Breast epithelium (tissue), 3 donors: ENCODE measurements at regions not wholly inside any gene's neighbourhood (a gene's known extent, or its start where the extent isn't known, plus 50 kb on each side); places are given as distances from the start of the nearest gene placed in this dataset.

Source experiments
- POLR2A ChIP-seq: fragments of 450-650 bp; IDR thresholded peaks from one replicate; pipeline ENCODE4 v1.6.1; 2016; ENCODE audit warnings: antibody characterized with exemption, mild to moderate bottlenecking, moderate library complexity
- TF ChIP-seq, protein P1 (sequence below), 3 donors: fragments of 450-650 bp; IDR thresholded peaks; one replicate each; pipeline ENCODE4 v1.5.1; 2016 to 2017; ENCODE audit warnings: antibody characterized with exemption in 3 of 3, mild to moderate bottlenecking in 3 of 3, moderate library complexity in 3 of 3

- TF ChIP-seq, protein P1, sequence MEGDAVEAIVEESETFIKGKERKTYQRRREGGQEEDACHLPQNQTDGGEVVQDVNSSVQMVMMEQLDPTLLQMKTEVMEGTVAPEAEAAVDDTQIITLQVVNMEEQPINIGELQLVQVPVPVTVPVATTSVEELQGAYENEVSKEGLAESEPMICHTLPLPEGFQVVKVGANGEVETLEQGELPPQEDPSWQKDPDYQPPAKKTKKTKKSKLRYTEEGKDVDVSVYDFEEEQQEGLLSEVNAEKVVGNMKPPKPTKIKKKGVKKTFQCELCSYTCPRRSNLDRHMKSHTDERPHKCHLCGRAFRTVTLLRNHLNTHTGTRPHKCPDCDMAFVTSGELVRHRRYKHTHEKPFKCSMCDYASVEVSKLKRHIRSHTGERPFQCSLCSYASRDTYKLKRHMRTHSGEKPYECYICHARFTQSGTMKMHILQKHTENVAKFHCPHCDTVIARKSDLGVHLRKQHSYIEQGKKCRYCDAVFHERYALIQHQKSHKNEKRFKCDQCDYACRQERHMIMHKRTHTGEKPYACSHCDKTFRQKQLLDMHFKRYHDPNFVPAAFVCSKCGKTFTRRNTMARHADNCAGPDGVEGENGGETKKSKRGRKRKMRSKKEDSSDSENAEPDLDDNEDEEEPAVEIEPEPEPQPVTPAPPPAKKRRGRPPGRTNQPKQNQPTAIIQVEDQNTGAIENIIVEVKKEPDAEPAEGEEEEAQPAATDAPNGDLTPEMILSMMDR (IDR thresholded peaks at IDR 0.05), result no peak
- no peak for TF ChIP-seq POLR2A
Measured at GRCh38 chr6:103124471-103124870, 1731.0 kb downstream of the GRIK2 start.
